NK-92 (cell line): ENCODE measurements at regions not wholly inside any gene's neighbourhood (a gene's known extent, or its start where the extent isn't known, plus 50 kb on each side); places are given as distances from the start of the nearest gene placed in this dataset.

Experiments used
- DNase-seq: peaks from one replicate; lab custom pipeline; 2025; ENCODE audit not compliant: unreplicated experiment; lab: John Stamatoyannopoulos, UW

GRCh38 chr5:15263942-15264341 is 236.0 kb upstream of the FBXL7 start:
- no peak for DNase-seq

DNA sequence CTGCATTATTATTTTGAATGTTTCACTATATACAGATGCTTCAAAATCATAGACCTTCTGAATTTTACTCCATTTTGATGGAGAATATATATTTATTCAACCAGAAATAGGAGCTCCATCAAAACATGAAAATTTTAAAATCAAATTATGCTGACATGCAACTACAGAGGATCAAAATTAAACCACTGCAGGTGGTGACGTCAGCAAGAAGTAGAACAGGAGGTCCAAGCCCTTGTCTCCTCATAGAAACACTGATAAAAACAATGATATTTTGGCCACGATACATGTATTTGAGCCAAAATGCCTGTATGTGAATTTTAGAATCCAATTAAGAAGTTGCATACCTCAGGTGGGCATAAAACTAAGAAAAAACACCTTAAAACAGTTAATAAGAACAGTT is 236.6 kb upstream of the FBXL7 start:
- no peak for DNase-seq

DNA sequence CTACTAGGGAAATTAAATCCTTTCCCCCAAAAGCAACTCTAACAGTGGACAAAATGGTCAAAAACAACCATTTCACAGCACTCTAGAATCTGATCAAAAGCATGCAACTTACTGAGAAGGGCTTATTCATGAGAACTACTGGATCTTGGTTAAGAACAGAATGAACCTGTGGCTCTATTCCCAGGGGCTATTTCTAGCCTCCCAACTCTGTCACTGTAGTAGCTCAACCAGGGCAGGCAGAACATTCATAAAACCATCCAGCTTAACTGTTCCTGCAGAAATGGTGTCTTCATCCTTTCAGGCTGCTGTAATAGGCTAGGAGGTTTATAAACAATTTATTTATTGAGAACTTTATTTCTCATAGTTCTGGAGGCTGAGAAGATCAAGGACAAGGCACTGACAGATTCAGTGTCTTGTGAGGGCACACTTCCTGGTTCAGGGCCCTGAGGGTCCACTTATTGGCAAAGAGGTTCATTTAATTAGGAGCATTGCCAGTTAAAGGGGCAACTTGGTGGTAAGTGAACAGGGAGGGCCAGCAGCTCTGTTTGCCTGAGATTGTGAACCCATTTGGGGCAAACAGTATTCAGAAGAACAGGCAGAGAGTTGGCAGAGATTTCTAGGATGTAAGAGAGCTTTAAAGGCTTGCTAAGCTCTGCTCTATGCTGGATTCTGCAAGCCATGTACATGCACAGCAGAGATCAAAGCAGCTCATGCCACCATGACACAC is 238.5 kb upstream of the FBXL7 start:
- DNase-seq, result no peak

- no peak for DNase-seq
Measured at GRCh38 chr5:15260356-15261268, 239.4 kb upstream of the FBXL7 start.

- DNase-seq, result no peak
Measured at GRCh38 chr5:15256485-15256884, 243.5 kb upstream of the FBXL7 start.

- no peak for DNase-seq
Measured at GRCh38 chr5:15255576-15255975, 244.4 kb upstream of the FBXL7 start.

GRCh38 chr5:15254607-15255006 is 245.4 kb upstream of the FBXL7 start:
- DNase-seq, result no peak

GRCh38 chr5:15252331-15252730 is 247.6 kb upstream of the FBXL7 start:
- DNase-seq, result no peak

- DNase-seq, result no peak
Measured at GRCh38 chr5:15249152-15249551, 250.8 kb upstream of the FBXL7 start.

DNA sequence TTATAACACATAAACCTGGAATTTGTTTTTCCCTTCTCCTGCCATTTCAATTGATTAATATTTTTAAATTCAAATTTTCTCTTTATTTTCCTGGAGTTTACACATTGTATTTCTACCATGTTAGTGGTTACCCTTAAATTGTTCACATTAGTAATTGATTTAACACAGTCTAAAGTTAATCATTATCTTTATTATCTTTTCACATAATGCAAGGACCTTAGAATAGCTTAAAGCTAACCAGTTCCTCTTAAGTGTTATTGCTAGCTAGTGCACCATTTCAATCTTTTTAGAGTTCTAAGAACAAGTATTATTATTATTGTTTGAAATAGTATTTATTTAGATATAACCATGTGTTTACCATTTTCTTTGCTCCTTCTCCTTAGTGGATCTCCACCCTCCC is 251.2 kb upstream of the FBXL7 start:
- no peak for DNase-seq

- DNase-seq, result no peak
Measured at GRCh38 chr5:15245913-15246312, 254.1 kb upstream of the FBXL7 start.

GRCh38 chr5:15243301-15244020 is 256.5 kb upstream of the FBXL7 start:
- no peak for DNase-seq

DNA sequence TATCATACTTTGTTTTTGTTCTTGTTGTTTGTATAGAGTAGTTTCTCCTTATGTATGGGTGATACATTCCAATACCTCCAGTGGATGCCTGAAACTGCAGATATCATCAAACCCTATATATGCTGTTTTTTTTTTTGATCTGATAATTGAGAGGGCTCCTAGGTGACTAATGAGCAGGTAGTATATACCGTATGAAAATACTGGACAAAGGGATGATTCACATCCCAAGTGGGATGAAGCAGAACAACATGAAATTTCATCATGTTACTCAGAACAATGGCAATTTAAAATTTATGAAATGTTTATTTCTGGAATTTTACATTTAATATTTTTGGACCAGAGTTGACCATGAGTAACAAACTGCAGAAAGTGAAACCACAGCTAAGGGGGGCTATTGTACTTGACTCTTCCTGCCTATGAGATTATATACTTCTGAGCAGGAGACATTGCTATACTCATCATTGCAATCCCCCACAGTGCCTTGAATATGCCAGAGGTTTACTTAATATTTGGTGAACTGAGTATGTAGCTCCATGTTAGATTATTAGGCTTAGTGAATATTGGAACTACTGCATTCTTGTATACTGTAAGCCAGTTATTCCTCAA is 258.7 kb upstream of the FBXL7 start:
- no peak for DNase-seq

DNA sequence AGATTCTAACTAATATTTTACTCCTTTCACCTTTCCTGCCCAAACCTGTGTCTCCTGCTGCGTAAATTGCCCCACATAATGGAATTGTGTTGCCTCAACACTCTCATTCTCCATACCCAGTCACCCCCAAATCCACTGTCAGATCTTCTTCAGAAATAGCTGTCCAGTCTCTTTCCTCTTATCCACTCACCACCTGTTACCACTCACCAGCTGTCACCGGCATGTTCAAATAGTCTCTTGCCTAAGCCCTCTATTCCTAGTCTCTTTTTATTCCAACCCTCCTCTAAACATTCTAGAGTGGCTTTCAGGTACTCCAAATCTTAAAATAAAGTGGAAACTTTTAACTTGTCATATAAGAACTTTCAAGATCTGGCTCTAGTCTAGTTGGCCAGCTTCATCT is 262.0 kb upstream of the FBXL7 start:
- no peak for DNase-seq

DNA sequence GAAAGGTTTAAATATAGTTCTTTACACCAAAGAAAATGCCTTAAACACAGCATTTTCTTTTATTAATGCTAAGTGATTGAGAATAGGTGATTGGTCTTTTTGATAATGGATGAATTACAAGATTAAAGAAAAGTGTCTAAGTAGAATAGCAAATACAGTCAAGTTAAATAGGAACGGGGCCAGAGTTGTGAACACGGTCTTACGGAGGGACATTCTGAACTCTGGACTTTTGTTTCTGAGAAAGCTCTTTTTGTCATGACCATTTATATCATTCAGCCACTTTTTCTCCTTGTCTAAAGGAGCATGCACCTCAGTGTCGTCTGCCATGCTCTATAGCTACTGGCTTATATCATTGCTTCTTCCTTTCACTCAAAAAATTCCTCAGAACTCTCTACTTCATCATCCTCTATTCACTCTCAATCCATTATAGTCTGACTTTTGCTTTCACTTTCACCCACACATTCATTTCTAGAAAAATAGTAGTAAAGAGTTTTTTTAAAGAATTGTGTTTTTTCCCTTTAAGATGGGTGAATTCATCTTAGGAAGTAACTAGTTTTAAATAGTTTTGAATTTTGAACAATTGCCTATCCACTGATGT is 263.0 kb upstream of the FBXL7 start:
- no peak for DNase-seq

GRCh38 chr5:15234911-15235310 is 265.1 kb upstream of the FBXL7 start:
- no peak for DNase-seq

GRCh38 chr5:15234366-15234765 is 265.6 kb upstream of the FBXL7 start:
- no peak for DNase-seq

GRCh38 chr5:15233566-15233965 is 266.4 kb upstream of the FBXL7 start:
- no peak for DNase-seq

DNA sequence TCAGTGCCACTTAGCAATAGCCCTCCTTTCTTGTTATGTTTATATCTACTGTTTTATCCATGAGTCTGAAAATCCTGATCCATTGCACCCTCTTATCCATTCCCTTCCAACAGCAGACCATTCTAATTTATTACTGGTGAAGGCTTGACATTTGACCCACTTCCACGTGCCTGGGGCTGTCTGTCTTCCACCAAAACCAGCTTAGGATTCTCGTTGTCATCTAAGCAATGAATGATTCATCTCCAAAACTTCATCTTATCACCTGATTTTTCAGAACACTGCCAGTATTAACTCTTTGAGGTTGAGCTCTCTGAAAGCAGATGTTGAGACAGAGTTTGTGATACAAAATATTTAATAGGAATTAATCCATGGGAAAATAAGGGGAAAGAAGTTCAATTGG is 277.8 kb upstream of the FBXL7 start:
- DNase-seq, result no peak

DNA sequence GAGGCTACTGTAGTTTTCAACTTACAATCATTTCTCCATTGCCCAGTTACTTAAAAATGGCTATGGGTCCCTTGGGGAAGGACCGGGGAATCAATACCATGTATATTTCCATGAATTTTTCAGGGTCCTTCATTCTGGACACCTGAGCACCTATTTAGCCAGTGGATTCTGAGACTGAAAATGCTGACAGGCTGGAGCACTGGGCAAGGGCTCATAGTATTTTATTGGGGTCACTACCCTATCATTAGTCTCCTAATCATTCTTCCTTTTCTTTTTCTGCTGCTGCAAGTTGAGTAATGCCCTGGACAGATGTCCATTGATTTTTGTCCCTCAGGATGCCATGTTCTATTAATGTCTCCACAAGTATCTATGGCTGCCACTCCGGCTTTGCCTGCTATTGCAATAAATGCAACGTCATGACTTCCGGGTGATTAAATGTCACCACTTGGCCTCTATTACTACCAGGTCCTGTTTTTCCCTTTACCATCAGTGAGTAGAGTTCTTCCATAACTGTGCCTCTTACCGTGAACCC is 279.3 kb upstream of the FBXL7 start:
- no peak for DNase-seq

GRCh38 chr5:15215056-15215455 is 284.9 kb upstream of the FBXL7 start:
- no peak for DNase-seq
